ACHN (cell line): ENCODE measurements at regions not wholly inside any gene's neighbourhood (a gene's known extent, or its start where the extent isn't known, plus 50 kb on each side); places are given as distances from the start of the nearest gene placed in this dataset.

Source experiments
- DNase-seq: peaks from one replicate; pipeline ENCODE4 v3.0.0-alpha.2; 2015
- in situ Hi-C: cut with HindIII; loops from 2 replicates; pipeline ENCODE4 v1.10.0; 2017; ENCODE audit warnings: low sequenced_read_pairs, low pct_ligation_motif_present, low pct_unique_long_range_greater_than_20kb

DNA sequence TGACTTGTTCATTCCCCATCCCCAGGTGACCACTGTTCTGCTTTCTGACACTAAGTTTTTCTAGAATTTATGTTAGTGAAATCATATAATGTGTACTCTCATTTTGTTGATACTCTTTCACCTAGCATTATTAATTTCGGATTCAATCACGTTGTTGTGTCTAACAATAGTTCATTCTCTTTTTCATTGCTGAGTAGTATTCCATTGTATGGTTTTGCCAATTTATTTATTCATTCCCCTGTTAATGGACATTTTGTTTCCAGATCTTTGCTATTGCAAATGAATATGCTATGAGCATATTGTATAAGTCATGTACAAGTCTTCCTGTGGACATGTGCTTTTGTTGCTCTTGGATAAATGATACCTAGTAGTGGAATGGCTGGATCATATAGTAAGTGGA is 146.4 kb downstream of the FAM204A start:
- in situ Hi-C loops: no loop called here
- DNase-seq: no peak

DNA sequence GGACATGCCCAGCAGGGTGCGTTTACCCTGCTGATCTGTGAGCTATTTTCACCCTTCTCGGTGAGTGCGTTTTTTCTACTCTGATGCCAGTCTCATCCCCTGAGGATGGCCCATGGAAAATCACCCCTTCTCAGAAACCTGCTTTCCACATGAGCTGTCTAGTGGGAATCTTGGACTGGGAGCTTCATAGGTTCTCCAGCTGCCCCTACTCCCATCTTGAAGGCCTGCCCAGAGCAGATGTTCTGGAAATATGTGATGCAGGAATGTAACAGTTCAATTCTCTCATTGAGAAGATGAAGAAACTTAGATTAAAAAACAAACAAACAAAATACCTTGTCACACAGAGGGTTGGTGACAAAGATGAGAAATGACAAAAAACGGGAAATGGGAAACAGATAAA is 146.9 kb upstream of the RAB11FIP2 start:
- in situ Hi-C loops: no loop called here
- DNase-seq: no peak

DNA sequence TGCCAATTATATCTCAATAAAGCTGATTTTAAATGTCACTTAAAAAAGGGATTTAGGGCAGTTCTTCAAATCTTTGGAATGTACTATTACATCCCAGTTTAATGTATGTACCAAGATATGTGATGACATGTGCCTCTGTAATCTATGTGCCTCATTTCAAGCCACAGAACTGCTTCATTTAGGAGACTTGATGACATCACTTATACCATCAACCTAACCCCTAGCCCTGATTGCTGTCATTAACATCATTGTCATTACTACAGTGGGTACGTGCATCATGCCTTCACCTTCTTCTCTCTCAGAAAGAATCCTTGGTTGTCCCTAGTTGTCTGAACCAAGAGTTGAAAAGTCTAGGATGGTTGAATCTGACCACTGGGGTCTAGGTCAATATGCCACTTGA is 134.3 kb upstream of the RAB11FIP2 start:
- DNase-seq: no peak
- in situ Hi-C loops: no loop called here

DNA sequence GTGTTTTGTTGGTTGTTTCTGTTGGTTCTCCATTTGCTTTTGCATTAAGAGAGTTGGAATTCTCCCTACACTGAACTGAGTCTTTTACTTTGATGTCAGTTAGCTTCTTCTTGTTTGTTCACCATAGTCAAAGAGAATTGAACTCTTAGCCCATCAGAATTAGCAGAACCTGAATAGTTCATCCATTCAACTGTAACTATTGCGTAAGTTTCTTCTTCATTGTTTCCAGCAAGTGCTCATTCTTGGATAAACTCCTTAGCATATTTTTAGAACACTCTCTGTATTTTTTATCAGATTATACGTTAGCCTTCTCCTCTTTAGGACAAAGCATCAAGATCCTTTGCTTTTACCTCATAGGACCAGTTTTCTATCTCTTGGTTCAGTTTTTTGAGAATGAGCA is 128.4 kb upstream of the RAB11FIP2 start:
- in situ Hi-C loops: no loop called here
- no peak for DNase-seq

DNA sequence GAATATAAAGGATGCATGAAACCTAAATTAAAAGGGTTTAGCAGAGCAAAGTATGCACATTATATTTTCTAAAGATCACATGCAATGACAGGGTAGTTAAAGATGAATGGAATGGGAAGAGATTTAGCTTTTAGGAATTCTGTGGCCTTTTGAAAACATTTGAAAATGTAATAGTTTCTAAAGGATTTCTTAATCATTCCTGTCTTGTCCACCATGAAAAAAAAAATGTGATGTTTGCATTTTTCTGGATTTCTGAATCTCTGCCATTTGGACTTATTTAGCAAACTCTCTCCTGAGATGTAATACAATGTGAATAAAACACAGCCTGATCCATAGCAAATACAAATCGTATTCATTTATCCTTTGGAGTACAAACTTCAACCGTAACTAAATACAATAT is 126.6 kb upstream of the RAB11FIP2 start:
- no peak for DNase-seq
- in situ Hi-C loops: no loop called here

DNA sequence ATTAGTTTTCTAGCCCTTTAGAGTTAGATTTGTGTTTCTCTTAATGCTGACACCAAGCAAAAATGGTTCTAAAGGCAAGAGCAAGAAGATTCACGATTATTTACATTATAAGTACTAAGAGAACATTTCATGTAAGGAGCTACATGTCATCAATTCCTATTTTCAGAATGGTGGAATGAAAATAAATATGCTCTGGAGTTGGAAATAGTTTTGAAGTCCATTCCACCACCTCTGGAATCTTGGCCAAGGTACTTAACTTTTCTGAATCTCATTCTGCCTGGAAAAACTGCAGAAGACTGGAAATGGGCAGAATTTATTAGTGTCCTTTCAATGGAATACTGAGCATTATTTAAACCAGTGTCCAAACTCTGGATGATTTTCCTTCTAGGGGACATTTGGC is 125.1 kb upstream of the RAB11FIP2 start:
- in situ Hi-C loops: no loop called here
- DNase-seq: no peak

DNA sequence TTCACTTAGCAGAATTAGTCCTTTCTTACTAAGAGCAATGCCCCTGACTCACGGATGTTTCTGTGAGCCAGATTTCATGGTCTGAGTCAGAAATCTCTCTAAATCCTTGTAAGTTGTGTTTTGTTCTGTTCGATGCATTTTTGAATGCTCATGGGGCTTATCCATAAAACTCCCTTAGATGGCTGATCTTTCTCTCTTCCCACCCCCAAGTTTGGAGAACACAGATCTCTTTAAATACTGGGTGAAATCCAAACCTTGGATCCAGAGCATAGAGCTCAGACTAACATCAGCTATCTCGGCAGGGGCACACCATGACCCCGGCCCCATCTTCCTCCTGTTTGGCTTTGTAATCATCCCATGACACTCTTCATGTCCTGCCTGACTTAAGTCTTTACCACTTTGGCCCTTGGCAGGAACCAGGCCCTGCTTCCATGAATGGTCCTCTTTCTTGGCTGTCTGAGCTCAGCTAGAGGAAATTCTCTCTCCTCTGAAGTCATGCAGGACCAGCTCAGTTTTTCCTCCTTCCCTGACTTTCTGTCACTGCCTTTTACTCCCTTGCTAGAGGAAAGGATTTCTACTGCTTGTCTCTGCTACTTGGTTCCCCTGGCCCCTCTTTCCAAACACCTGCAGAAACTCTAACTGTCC is 120.4 kb upstream of the RAB11FIP2 start:
- DNase-seq: no peak
- in situ Hi-C loops: no loop called here

DNA sequence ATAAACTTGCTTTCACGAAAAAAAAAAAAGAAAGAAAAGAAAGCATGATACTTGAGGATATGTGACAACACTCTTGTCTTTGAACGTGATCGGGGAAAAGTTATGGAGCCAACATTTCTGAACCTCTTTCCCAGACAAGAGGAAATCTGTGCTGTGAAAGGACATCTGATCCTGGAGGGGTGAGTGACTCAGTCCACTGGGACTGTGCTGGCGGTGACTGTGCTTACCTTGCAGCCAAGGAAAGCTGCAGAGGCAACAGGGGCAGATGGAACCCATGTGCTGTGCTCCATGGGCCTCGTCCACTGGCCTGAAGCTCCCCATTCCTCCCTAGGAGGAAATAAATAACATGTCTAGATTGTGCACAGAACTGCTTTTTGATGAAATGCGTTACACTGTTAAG is 116.5 kb upstream of the RAB11FIP2 start:
- no peak for DNase-seq
- in situ Hi-C loops: no loop called here

DNA sequence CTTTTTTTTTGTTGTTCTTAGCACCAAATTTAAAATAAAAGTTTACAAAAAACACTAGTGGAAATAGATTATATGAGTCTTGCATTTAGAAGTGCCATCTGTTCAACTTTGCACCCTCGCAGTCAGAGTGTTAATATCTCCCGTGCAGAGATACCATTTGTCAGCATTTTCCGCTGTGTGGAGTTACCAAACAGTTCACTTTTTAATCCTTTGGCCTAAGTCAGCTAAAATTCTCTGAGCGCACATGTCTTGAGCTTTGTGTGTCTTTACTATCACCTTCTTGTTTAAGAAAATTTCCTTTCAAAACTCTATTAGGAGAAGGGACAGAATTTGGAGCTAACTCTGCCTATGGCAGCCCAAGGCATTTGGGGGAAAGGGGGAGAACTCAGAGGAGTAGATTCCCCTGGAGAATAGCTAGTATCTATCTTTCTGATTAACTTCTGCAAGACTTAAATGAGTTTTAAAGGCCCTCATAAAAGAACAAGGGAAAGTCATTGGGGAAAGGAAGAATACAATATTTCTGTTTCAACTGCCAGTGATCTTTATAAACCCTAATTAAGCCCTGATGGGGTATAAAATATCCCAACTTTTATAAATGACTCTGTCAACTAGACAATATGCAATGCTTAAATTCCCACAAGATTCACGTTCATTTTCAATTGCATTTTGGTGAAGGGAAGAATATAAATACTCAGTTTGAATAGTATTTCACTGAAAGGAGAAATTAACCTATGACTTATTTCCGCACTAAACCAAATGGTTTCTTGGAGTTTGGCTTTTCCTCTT is 114.9 kb upstream of the RAB11FIP2 start:
- DNase-seq: no peak
- in situ Hi-C loops: no loop called here

DNA sequence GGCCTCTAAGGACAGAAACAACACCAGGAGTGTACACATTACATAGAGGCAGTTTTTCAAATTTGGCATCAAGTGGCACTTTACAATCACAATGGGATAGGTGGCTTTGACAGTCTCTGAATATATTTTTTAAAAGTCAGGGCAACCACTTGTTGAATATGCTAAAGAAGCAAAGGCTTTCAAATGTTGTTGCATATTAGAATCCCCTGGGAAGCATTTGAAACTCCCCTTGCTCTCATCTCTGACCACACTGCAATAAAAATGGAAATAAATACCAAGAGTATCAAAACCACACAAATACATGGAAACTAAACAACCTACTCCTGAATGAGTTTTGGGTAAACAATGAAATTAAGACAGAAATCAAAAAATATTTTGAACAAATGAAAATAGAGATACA is 106.5 kb upstream of the RAB11FIP2 start:
- DNase-seq: no peak

DNA sequence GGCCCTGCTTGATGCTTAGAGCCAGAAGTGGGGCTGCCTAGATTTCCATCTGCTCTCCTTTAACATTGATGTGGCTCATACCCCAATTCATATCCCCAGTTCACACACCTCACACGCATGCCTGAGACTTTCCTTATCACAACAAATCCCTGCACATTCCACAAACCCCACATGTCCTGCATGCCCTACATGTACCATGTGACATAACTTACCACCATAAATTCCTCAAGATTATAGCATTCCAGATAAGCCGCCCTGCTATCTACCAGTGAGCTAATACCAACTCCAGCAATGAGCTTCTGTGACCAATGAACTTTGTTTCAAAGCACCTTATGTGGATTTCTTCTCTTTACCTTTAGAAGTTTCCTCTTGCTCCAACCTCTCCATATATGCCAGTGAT is 104.7 kb upstream of the RAB11FIP2 start:
- no peak for DNase-seq
- in situ Hi-C loops: no loop called here

More for the DNA sequence above, 106.5 kb upstream of the RAB11FIP2 start:
- in situ Hi-C loops: no loop called here

DNA sequence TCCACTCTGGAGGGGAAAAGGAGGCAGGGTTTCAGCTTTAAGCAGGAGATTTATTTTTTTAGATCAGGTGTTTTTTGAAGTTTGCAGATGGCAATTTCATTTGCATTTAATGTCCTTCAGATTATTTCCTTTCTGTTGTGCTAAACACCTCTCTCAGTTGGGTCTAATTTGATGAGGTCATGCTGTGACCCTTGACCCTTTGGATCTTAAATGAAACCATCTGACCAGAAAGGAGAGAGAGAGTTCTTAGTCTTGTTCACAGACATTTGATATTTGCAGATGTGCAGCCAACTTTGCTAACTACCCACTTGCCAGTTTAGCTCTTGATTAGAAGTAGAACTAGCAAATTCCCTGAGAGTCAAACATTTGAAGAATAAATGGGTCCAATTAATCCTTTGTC is 101.5 kb upstream of the RAB11FIP2 start:
- DNase-seq: no peak
- in situ Hi-C loops: no loop called here

DNA sequence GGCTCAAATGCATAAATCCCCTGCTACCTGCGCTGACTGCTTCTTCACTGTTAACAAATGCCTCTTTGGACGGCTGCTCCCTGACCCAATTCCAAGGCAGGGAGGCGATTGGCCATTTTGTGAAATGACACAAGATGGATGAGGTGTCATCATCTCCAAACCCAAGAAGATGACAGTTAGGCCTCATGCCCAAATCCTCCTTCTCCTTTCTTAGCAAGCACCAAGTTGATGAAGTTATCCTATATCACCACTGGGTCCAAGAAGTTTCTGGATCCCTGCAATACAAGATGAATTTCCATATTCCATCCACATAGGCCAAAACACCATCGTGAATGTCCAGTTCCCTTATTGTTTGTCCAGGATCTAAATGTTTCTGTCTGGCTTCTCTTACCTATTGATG is 98.5 kb upstream of the RAB11FIP2 start:
- DNase-seq: no peak
- in situ Hi-C loops: no loop called here

DNA sequence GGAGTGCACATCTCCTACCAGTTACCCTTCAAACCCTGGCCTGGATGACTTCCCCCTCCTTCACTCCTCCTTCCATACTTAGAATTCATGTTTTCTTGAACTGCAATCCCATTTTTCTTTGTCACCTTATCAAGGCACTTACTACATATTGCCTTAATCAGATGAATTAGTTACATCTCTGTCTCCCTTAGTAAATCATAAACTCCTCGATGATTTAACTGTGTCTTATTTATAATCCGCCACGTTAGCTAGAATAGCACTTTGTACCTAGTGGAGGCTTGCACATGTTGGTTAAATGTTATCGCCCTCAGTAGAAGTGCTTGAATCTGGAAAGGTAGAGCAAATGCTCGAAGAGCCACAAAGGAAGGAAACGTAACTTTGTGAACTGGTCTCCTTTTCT is 94.7 kb upstream of the RAB11FIP2 start:
- in situ Hi-C loops: no loop called here
- no peak for DNase-seq

DNA sequence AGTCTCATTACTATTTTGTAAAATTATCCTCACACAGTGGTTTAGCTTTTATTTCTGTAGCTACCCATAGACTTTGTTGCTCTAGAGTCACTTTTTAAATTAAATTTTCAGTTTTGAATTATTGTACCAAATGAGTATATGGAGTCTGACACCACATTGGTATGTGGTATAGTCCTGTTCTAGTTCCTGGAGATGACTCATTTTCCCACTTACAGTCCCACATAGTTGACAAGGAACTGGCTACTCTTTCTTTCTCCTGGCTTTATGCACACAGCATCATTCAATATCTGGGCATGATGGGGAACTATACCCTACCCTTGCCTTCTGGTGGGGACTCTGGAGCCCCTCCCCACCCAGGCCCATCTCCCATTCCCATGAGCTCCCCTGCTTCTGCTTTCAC is 92.6 kb upstream of the RAB11FIP2 start:
- no peak for DNase-seq
- in situ Hi-C loops: no loop called here

DNA sequence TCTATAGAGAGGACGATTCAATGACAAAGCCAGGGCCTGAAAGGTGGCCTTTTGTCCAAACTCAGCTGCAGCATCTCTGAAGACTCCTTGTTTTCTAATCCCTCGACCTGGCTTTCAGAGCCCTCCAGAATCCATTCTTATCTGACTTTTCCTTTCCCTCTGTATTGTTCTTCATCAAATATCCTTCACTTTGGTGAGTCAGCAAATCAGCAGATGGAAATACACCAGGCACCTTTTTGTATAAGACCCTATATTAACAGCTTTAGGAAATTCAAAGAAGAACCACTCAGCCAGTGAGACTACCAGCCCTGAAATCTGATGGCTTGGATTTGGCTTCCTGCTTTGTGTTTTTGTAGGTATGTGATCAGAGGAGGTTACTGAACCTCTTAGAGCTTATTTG is 81.9 kb upstream of the RAB11FIP2 start:
- in situ Hi-C loops: no loop called here
- DNase-seq: no peak

DNA sequence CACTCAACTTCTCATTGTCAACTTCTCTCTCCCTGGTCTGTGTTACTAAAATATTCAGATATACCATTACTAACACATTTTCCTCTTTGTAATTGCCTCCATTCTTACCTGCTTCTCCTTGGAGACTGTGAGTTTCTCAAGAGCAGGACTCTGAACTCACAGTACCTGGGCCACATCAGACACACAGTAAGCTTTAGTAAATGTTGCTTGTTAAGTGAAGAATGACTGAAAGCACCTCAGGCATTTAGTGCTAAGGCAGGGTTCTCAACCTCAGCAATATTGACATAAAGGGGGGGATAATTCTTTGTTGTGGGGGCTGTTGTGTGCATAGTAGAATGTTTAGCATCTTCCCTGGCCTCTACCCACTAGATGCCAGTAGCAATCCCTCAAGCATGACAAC is 72.0 kb upstream of the RAB11FIP2 start:
- in situ Hi-C loops: no loop called here
- DNase-seq: no peak

DNA sequence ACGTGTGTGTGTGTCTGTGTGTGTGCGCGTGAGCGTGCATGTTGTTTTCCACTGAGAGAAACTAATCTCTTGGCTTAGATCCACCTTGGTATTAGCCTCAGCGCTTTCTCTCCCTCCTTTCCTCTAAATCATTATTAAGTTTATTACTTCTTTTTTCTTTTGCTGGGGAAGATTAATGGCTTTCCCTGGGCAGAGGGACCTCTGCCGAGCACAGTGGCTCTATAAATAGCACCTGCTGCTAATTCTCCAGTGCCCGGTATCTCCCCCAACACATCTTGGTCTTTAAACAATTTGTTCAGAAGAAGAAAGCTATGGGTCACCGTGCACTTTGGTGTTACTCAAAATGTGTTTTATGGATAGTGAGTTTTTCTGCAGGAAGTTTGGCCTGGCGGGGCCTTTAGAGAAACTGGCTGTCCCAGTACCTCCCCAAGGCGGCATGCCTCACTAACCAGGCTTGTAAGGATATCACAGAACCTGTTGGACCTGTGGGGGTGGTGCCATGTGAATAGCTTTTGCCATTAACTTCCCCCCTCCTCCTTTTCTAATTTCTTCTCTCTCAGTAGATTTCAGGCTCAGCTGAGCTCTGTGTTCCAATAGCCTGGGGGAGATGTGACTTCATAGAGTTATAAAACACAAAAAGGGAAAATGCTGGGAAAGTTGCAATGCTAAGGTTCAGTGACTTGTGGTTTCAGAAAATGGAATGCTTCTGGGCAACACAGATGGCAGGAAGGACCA is 70.1 kb upstream of the RAB11FIP2 start:
- in situ Hi-C loops: no loop called here
- DNase-seq: no peak

DNA sequence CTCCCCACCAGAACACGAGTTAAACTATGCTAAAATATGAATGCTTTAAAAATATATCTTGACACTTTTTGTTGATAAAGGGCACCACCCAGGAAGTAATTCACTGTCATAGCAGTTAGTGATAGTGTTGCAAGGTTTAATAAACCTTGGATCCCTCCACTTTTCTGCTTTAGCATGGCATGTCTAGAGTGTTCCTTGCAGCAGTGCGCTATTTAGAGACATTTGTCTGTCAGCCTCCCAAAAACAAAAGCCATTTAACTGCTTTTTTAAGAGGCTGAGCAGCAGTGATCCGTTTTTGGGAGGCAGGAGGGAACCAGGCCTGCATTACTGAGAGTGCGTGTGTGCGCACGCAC is 69.6 kb upstream of the RAB11FIP2 start:
- no peak for DNase-seq
- in situ Hi-C loops: no loop called here

DNA sequence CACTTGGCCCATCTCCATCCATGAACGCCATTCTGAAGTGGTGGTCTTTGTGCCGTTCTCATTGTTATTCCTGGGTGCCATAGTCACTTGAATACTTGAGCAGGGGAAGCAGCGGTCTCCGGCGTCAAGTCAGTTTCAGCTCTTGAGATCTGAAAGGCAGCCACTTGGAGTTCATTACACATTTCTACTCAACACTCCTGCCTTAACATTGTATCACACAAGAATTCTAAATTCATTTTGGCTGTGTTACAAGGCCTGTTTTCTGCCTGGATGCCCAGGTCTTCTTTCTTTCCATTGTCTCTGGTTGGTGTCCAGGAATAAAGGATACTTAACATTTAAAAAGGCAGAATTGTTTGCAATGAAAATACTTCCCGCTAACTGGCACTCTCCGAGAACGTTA is 69.0 kb upstream of the RAB11FIP2 start:
- no peak for DNase-seq
- in situ Hi-C loops: no loop called here
